Suprapubic skin (tissue), 4 donors: ENCODE measurements at regions not wholly inside any gene's neighbourhood (a gene's known extent, or its start where the extent isn't known, plus 50 kb on each side); places are given as distances from the start of the nearest gene placed in this dataset.
"Not testable (repeated sequence)": the region's sequence is repeated elsewhere in the genome, so short reads cannot be mapped to it uniquely, and the experiment has no call there.

ENCODE experiments used
- DNase-seq, 2 donors: peaks; one replicate each; pipeline ENCODE4 v3.0.0-alpha.2; 2019; ENCODE audit warnings: low spot score in 2 of 2
- H3K27ac ChIP-seq: fragments of 200-600 bp; sonication (generic); one replicate; pipeline ENCODE4 v1.5.1; 2019
- H3K27me3 ChIP-seq: fragments of 200-600 bp; sonication (generic); one replicate; pipeline ENCODE4 v1.5.1; 2019
- H3K36me3 ChIP-seq: fragments of 200-600 bp; sonication (generic); one replicate; pipeline ENCODE4 v1.5.1; 2019
- H3K4me1 ChIP-seq: fragments of 200-600 bp; sonication (generic); one replicate; pipeline ENCODE4 v1.5.1; 2019
- H3K4me3 ChIP-seq: fragments of 200-600 bp; sonication (generic); one replicate; pipeline ENCODE4 v1.5.1; 2019; ENCODE audit warnings: mild to moderate bottlenecking
- H3K9me3 ChIP-seq: fragments of 200-600 bp; sonication (generic); one replicate; pipeline ENCODE4 v1.5.1; 2019
- CTCF ChIP-seq, 2 donors: fragments of 200-600 bp in 1 of 2; fragments of 450-650 bp in 1 of 2; sonication (generic) in 1 of 2; IDR thresholded peaks; one replicate each; pipeline ENCODE4 v1.5.1; 2016 to 2019; ENCODE audit warnings: antibody characterized with exemption in 2 of 2, mild to moderate bottlenecking in 1 of 2, moderate library complexity in 1 of 2
- EP300 ChIP-seq: sonication (generic); formaldehyde crosslinking; IDR thresholded peaks from one replicate; pipeline ENCODE4 v1.6.1; 2017; ENCODE audit warnings: antibody characterized with exemption
- POLR2A ChIP-seq, 2 donors: fragments of 450-650 bp; IDR thresholded peaks; one replicate each; pipeline ENCODE4 v1.6.1; 2017; ENCODE audit warnings: antibody characterized with exemption in 2 of 2, mild to moderate bottlenecking in 2 of 2, moderate library complexity in 2 of 2
- POLR2AphosphoS5 ChIP-seq, 3 donors: sonication (generic); formaldehyde crosslinking; IDR thresholded peaks; one replicate each; pipeline ENCODE4 v1.6.1; 2017; ENCODE audit warnings: antibody characterized with exemption in 3 of 3
- WGBS: methylation state at CpG from one replicate; pipeline ENCODE4 v1.1.5; 2018; 5-methylcytosine and 5-hydroxymethylcytosine counted together

GRCh38 chr2:7634409-7634808 lies 717.2 kb downstream of the RNF144A start:
- TF ChIP-seq EP300, result no peak
- H3K4me1 ChIP-seq, result no peaks in the 10 kb centered on the region
- no peak overlapping the region for H3K4me3 ChIP-seq
- no peaks in the 10 kb centered on the region for H3K36me3 ChIP-seq
- no peak overlapping the region for H3K27ac ChIP-seq
- H3K27me3 ChIP-seq, result peaks cover 5% of the 10 kb centered on the region
- H3K9me3 ChIP-seq, result no peaks in the 10 kb centered on the region
- DNase-seq, result no peak
- WGBS, result 60% methylated on average over 7 of the region's 7 CpGs

GRCh38 chr2:7639476-7639875 lies 722.3 kb downstream of the RNF144A start:
- Histone ChIP-seq H3K27ac (no peak overlapping the region), H3K9me3 (peaks cover 13% of the 10 kb centered on the region), H3K27me3 (no peaks in the 10 kb centered on the region), H3K36me3 (no peaks in the 10 kb centered on the region), H3K4me1 (no peaks in the 10 kb centered on the region), H3K4me3 (no peak overlapping the region)
- 91% methylated on average over 1 of the region's 1 CpG for WGBS
- no peak for DNase-seq
- no peak for TF ChIP-seq EP300
- TF ChIP-seq POLR2A (IDR thresholded peaks at IDR 0.05), result no peak
- TF ChIP-seq CTCF (IDR thresholded peaks at IDR 0.05), result no peak
- no peak for TF ChIP-seq POLR2AphosphoS5 (IDR thresholded peaks at IDR 0.05)

GRCh38 chr2:7641272-7641671 lies 724.1 kb downstream of the RNF144A start:
- WGBS, result 97% methylated on average over 3 of the region's 3 CpGs
- not testable (repeated sequence) for H3K27ac ChIP-seq

GRCh38 chr2:7646024-7646423 lies 728.8 kb downstream of the RNF144A start:
- Histone ChIP-seq H3K4me3 (no peak overlapping the region), H3K27ac (no peak overlapping the region), H3K9me3 (peaks cover 7% of the 10 kb centered on the region), H3K4me1 (no peaks in the 10 kb centered on the region), H3K36me3 (no peaks in the 10 kb centered on the region), H3K27me3 (no peaks in the 10 kb centered on the region)
- 75% methylated on average over 3 of the region's 3 CpGs for WGBS
- no peak for TF ChIP-seq POLR2A (IDR thresholded peaks at IDR 0.05)
- TF ChIP-seq POLR2AphosphoS5 (IDR thresholded peaks at IDR 0.05), result no peak
- no peak for TF ChIP-seq EP300
- no peak for TF ChIP-seq CTCF (IDR thresholded peaks at IDR 0.05)
- no peak for DNase-seq

More at GRCh38 chr2:7641272-7641671, 724.1 kb downstream of the RNF144A start:
- not testable (repeated sequence) for H3K4me1 ChIP-seq, H3K27me3 ChIP-seq, H3K4me3 ChIP-seq, DNase-seq, H3K36me3 ChIP-seq
- H3K9me3 ChIP-seq, result peaks cover 13% of the 10 kb centered on the region

- no peaks in the 10 kb centered on the region for H3K4me1 ChIP-seq
- WGBS, result 86% methylated on average over 6 of the region's 6 CpGs
- no peak overlapping the region for H3K4me3 ChIP-seq
- TF ChIP-seq POLR2AphosphoS5 (IDR thresholded peaks at IDR 0.05) (no peak), POLR2A (IDR thresholded peaks at IDR 0.05) (no peak), EP300 (no peak), CTCF (IDR thresholded peaks at IDR 0.05) (no peak)
- peaks cover under 1% of the 10 kb centered on the region for H3K9me3 ChIP-seq
- DNase-seq, result no peak
- H3K36me3 ChIP-seq, result no peaks in the 10 kb centered on the region
- no peak overlapping the region for H3K27ac ChIP-seq
- H3K27me3 ChIP-seq, result no peaks in the 10 kb centered on the region
These were observed 729.4 kb downstream of the RNF144A start for GRCh38 chr2:7646661-7647060.

- no peak for TF ChIP-seq CTCF (IDR thresholded peaks at IDR 0.05)
- no peak for TF ChIP-seq POLR2A (IDR thresholded peaks at IDR 0.05)
- no peak for TF ChIP-seq EP300
- TF ChIP-seq POLR2AphosphoS5 (IDR thresholded peaks at IDR 0.05), result no peak
- Histone ChIP-seq H3K9me3 (no peaks in the 10 kb centered on the region), H3K36me3 (no peaks in the 10 kb centered on the region), H3K4me3 (no peak overlapping the region), H3K27ac (no peak overlapping the region), H3K4me1 (no peaks in the 10 kb centered on the region), H3K27me3 (no peaks in the 10 kb centered on the region)
- no peak for DNase-seq
- 68% methylated on average over 7 of the region's 7 CpGs for WGBS
These were observed 731.1 kb downstream of the RNF144A start for GRCh38 chr2:7648221-7648795.
